T47D (cell line): ENCODE measurements at regions not wholly inside any gene's neighbourhood (a gene's known extent, or its start where the extent isn't known, plus 50 kb on each side); places are given as distances from the start of the nearest gene placed in this dataset.
A peak's percentile ranks its signal among the peaks of the same experiment; 100 is the strongest.
"Not testable (repeated sequence)": the region's sequence is repeated elsewhere in the genome, so short reads cannot be mapped to it uniquely, and the experiment has no call there.

Experiments
- DNase-seq, 2 experiments: peaks; one replicate each; pipeline versions ENCODE4 v3.0.0 to v3.0.0-alpha.2; 2011 to 2012; ENCODE audit warnings: low read depth in 1 of 2, low spot score in 1 of 2
- JUND ChIP-seq: IDR thresholded peaks from 2 replicates; pipeline ENCODE4 v1.6.1; 2012; ENCODE audit warnings: low read depth
- in situ Hi-C: cut with HindIII; loops from 2 replicates; pipeline ENCODE4 v1.10.0; 2016; ENCODE audit warnings: low sequenced_read_pairs, low pct_unique_long_range_greater_than_20kb

GRCh38 chr9:95696701-95697100, 178.8 kb upstream of the ERCC6L2 start:
- TF ChIP-seq JUND = no peak
- in situ Hi-C loops = no loop called here
- no peak for DNase-seq

GRCh38 chr9:95691435-95691834, 174.7 kb upstream of the PTCH1 start:
- in situ Hi-C loops = no loop called here
- no peak for TF ChIP-seq JUND
- no peak for DNase-seq

GRCh38 chr9:95689669-95690068, 172.9 kb upstream of the PTCH1 start:
- DNase-seq = no peak
- in situ Hi-C loops = no loop called here
- no peak for TF ChIP-seq JUND

GRCh38 chr9:95684516-95684915, 167.7 kb upstream of the PTCH1 start:
- no peak for DNase-seq
- in situ Hi-C loops = no loop called here
- no peak for TF ChIP-seq JUND

- not testable (repeated sequence) for DNase-seq
These were observed 163.5 kb upstream of the PTCH1 start for GRCh38 chr9:95680306-95680705.

GRCh38 chr9:95679874-95680273, 163.1 kb upstream of the PTCH1 start:
- in situ Hi-C loops = no loop called here
- no peak for TF ChIP-seq JUND
- DNase-seq = no peak

More at GRCh38 chr9:95680306-95680705, 163.5 kb upstream of the PTCH1 start:
- in situ Hi-C loops = not testable (repeated sequence)

GRCh38 chr9:95678759-95679158, 162.0 kb upstream of the PTCH1 start:
- TF ChIP-seq JUND = no peak
- no peak for DNase-seq
- in situ Hi-C loops = no loop called here

GRCh38 chr9:95670122-95670521, 153.4 kb upstream of the PTCH1 start:
- DNase-seq = no peak
- no peak for TF ChIP-seq JUND
- in situ Hi-C loops = no loop called here

GRCh38 chr9:95669253-95669652, 152.5 kb upstream of the PTCH1 start:
- no peak for TF ChIP-seq JUND
- DNase-seq = no peak
- in situ Hi-C loops = no loop called here

GRCh38 chr9:95667789-95668188, 151.0 kb upstream of the PTCH1 start:
- no peak for DNase-seq
- in situ Hi-C loops = no loop called here
- TF ChIP-seq JUND = no peak

- DNase-seq = no peak
- in situ Hi-C loops = no loop called here
- no peak for TF ChIP-seq JUND
These were observed 150.0 kb upstream of the PTCH1 start for GRCh38 chr9:95666785-95667155.

GRCh38 chr9:95666096-95666784, 149.5 kb upstream of the PTCH1 start:
- no peak for TF ChIP-seq JUND
- peak in 1 of 2 experiments; percentile 27 for DNase-seq

GRCh38 chr9:95653246-95653645, 136.5 kb upstream of the PTCH1 start:
- no peak for DNase-seq
- in situ Hi-C loops = no loop called here
- no peak for TF ChIP-seq JUND

More at GRCh38 chr9:95666096-95666784, 149.5 kb upstream of the PTCH1 start:
- in situ Hi-C loops = no loop called here

- in situ Hi-C loops = no loop called here
- TF ChIP-seq JUND = no peak
- no peak for DNase-seq
These were observed 133.9 kb upstream of the PTCH1 start for GRCh38 chr9:95650720-95651119.
